ENCODE measurements at regions not wholly inside any gene's neighbourhood (a gene's known extent, or its start where the extent isn't known, plus 50 kb on each side); places are given as distances from the start of the nearest gene placed in this dataset.

- TF ChIP-seq CTCF (IDR thresholded peaks at IDR 0.05; ENCODE audit: insufficient read depth, low read length, poor library complexity, severe bottlenecking) (no peak), EZH2phosphoT487 (conservative IDR thresholded peaks at IDR 0.05; ENCODE audit: low read length) (no peak)
These were observed 803.1 kb upstream of the WWC1 start for GRCh38 chr5:167488371-167488770.

All from SU-DHL-6 (cell line).